OCI-LY7 (cell line): ENCODE measurements at regions not wholly inside any gene's neighbourhood (a gene's known extent, or its start where the extent isn't known, plus 50 kb on each side); places are given as distances from the start of the nearest gene placed in this dataset.

ENCODE experiments used
- BruUV-seq: library from RNA; stranded (reverse); fragments of 400-500 nt; replicated peaks from 2 replicates; lab custom pipeline; 2021; lab: Mats Ljungman, UMichigan
- CTCF ChIA-PET: fragments of 300-600 bp; sonication (Branson Sonifier 250); formaldehyde crosslinking; loops from one replicate; lab custom pipeline; 2022; ENCODE audit warnings: antibody characterized with exemption; ENCODE audit not compliant: unreplicated experiment; lab: Charles Lee
- POLR2A ChIA-PET: fragments of 300-600 bp; sonication (Branson Sonifier 250); formaldehyde crosslinking; loops from one replicate; lab custom pipeline; 2022; ENCODE audit warnings: antibody characterized with exemption; lab: Charles Lee
- DNase-seq: peaks from one replicate; pipeline ENCODE4 v3.0.0-alpha.2; 2015; ENCODE audit warnings: low spot score
- H2AFZ ChIP-seq: fragments of 200-600 bp; sonication (generic), shearing (Covaris generic); 2 replicates; pipeline ENCODE4 v1.6.1; 2014; ENCODE audit warnings: mild to moderate bottlenecking, antibody characterized with exemption, low read length, moderate library complexity
- H3K27ac ChIP-seq: fragments of 200-600 bp; sonication (generic); 2 replicates; pipeline ENCODE4 v1.5.1; 2014; ENCODE audit warnings: mixed run types, low read depth, mild to moderate bottlenecking, moderate library complexity, low read length, inconsistent platforms; ENCODE audit not compliant: poor library complexity, severe bottlenecking
- H3K36me3 ChIP-seq: fragments of 200-600 bp; sonication (generic); 2 replicates; pipeline ENCODE4 v1.6.1; 2014; ENCODE audit warnings: mild to moderate bottlenecking, antibody characterized with exemption, low read length, moderate library complexity, mixed read lengths; ENCODE audit not compliant: insufficient read depth
- H3K4me1 ChIP-seq: fragments of 200-600 bp; sonication (generic); 2 replicates; pipeline ENCODE4 v1.5.1; 2014; ENCODE audit warnings: mild to moderate bottlenecking, low read length; ENCODE audit not compliant: insufficient read depth, poor library complexity, severe bottlenecking
- H3K4me2 ChIP-seq: fragments of 200-600 bp; sonication (generic); 2 replicates; pipeline ENCODE4 v1.6.1; 2014; ENCODE audit warnings: mild to moderate bottlenecking, low read length
- H3K4me3 ChIP-seq: fragments of 200-600 bp; sonication (generic); 2 replicates; pipeline ENCODE4 v1.5.1; 2014; ENCODE audit warnings: mild to moderate bottlenecking, low read depth, low read length; ENCODE audit not compliant: poor library complexity, severe bottlenecking
- H3K79me2 ChIP-seq: fragments of 200-600 bp; sonication (generic); 2 replicates; pipeline ENCODE4 v1.6.1; 2016; ENCODE audit warnings: low read depth, mild to moderate bottlenecking, low read length, moderate library complexity, mixed read lengths; ENCODE audit not compliant: insufficient read depth
- H3K9me2 ChIP-seq: fragments of 200-600 bp; sonication (generic); 2 replicates; pipeline ENCODE4 v1.6.1; 2016; ENCODE audit warnings: mild to moderate bottlenecking, low read length, mixed read lengths; ENCODE audit not compliant: insufficient read depth
- H3K9me3 ChIP-seq: fragments of 200-600 bp; sonication (generic); 2 replicates; pipeline ENCODE4 v1.6.1; 2014; ENCODE audit warnings: mild to moderate bottlenecking, mixed run types, low read length, mixed read lengths
- H4K20me1 ChIP-seq: fragments of 200-600 bp; sonication (generic); 2 replicates; pipeline ENCODE4 v1.6.1; 2014; ENCODE audit warnings: mild to moderate bottlenecking, antibody characterized with exemption, low read length, moderate library complexity, mixed read lengths; ENCODE audit not compliant: insufficient read depth
- CTCF ChIP-seq: fragments of 200-600 bp; sonication (generic); conservative IDR thresholded peaks from 2 replicates; pipeline ENCODE4 v1.5.1; 2014; ENCODE audit warnings: mild to moderate bottlenecking, antibody characterized with exemption, low read length, moderate library complexity, mixed read lengths
- EZH2phosphoT487 ChIP-seq: fragments of 200-600 bp; sonication (generic); IDR thresholded peaks from 2 replicates; pipeline ENCODE4 v1.6.1; 2018; ENCODE audit warnings: low read depth, borderline replicate concordance, mild to moderate bottlenecking, mixed run types, antibody characterized with exemption, low read length, moderate library complexity, mixed read lengths
- intact Hi-C: fragments of 100-400 bp; cut with micrococcal nuclease; formaldehyde crosslinking; loops from one replicate; pipeline ENCODE4 v1.10.0; 2022; ENCODE audit not compliant: unreplicated experiment

- no peaks in the 10 kb centered on the region for H3K79me2 ChIP-seq
- CTCF ChIA-PET = no interaction called here
- intact Hi-C loops = no loop called here
- POLR2A ChIA-PET = no interaction called here
- H3K9me3 ChIP-seq = no peaks in the 10 kb centered on the region
- BruUV-seq = no TSS peak
- H3K4me3 ChIP-seq = no peak overlapping the region
- TF ChIP-seq CTCF (no peak), EZH2phosphoT487 (no peak)
- no peaks in the 10 kb centered on the region for H3K4me1 ChIP-seq
- no peaks in the 10 kb centered on the region for H3K9me2 ChIP-seq
- no peak for DNase-seq
- H3K27ac ChIP-seq = no peak overlapping the region
- no peak overlapping the region for H2AFZ ChIP-seq
- H3K36me3 ChIP-seq = no peaks in the 10 kb centered on the region
- H3K4me2 ChIP-seq = no peak overlapping the region
- no peaks in the 10 kb centered on the region for H4K20me1 ChIP-seq
These were observed 244.5 kb upstream of the SLC35B3 start for GRCh38 chr6:8679823-8680222.

GRCh38 chr6:8678466-8678865, 243.1 kb upstream of the SLC35B3 start:
- CTCF ChIA-PET = no interaction called here

GRCh38 chr6:8674126-8674525, 238.8 kb upstream of the SLC35B3 start:
- no peaks in the 10 kb centered on the region for H3K36me3 ChIP-seq
- no peak overlapping the region for H3K27ac ChIP-seq
- H3K4me1 ChIP-seq = no peaks in the 10 kb centered on the region
- H3K9me3 ChIP-seq = no peaks in the 10 kb centered on the region
- CTCF ChIA-PET = no interaction called here
- intact Hi-C loops = no loop called here
- POLR2A ChIA-PET = no interaction called here
- TF ChIP-seq CTCF = no peak
- no peak for TF ChIP-seq EZH2phosphoT487
- H3K9me2 ChIP-seq = no peaks in the 10 kb centered on the region
- no peak overlapping the region for H3K4me3 ChIP-seq
- no TSS peak for BruUV-seq
- H2AFZ ChIP-seq = no peak overlapping the region
- H3K4me2 ChIP-seq = no peak overlapping the region
- no peaks in the 10 kb centered on the region for H4K20me1 ChIP-seq
- peak; percentile 1 for DNase-seq
- H3K79me2 ChIP-seq = no peaks in the 10 kb centered on the region

More at GRCh38 chr6:8678466-8678865, 243.1 kb upstream of the SLC35B3 start:
- Histone ChIP-seq H3K4me1 (no peaks in the 10 kb centered on the region), H3K9me3 (no peaks in the 10 kb centered on the region), H3K9me2 (no peaks in the 10 kb centered on the region), H3K36me3 (no peaks in the 10 kb centered on the region), H3K27ac (no peak overlapping the region), H4K20me1 (no peaks in the 10 kb centered on the region), H2AFZ (no peak overlapping the region), H3K4me2 (no peak overlapping the region), H3K79me2 (no peaks in the 10 kb centered on the region), H3K4me3 (no peak overlapping the region)
- intact Hi-C loops = no loop called here
- TF ChIP-seq EZH2phosphoT487 (no peak), CTCF (no peak)
- no peak for DNase-seq
- BruUV-seq = no TSS peak
- POLR2A ChIA-PET = no interaction called here
